H1 (cell line): ENCODE measurements at regions not wholly inside any gene's neighbourhood (a gene's known extent, or its start where the extent isn't known, plus 50 kb on each side); places are given as distances from the start of the nearest gene placed in this dataset.

ENCODE experiments used
- CTCF ChIA-PET: fragments of 300-600 bp; sonication (Branson Sonifier 250); formaldehyde crosslinking; loops from one replicate; lab custom pipeline; 2021; ENCODE audit not compliant: partially characterized antibody; lab: Charles Lee
- POLR2A ChIA-PET: fragments of 300-600 bp; sonication (Branson Sonifier 250); formaldehyde crosslinking; loops from one replicate; lab custom pipeline; 2021; ENCODE audit warnings: inconsistent platforms; ENCODE audit not compliant: partially characterized antibody; lab: Charles Lee
- DNase-seq, 2 experiments: peaks; one replicate each; pipeline versions ENCODE4 v3.0.0 to v3.0.0-alpha.2; 2010 to 2022; ENCODE audit warnings: low spot score in 2 of 2, low read depth in 1 of 2, mixed read lengths in 1 of 2
- FAIRE-seq: peaks from 2 replicates; lab custom pipeline; 2011; peaks lifted over from hg19 to GRCh38; lab: Jason Lieb, UNC
- H2AFZ ChIP-seq: 2 replicates; pipeline ENCODE4 v1.8.1; 2012; ENCODE audit warnings: low read length, inconsistent platforms
- H2AK5ac ChIP-seq: 2 replicates; pipeline ENCODE4 v1.6.1; 2013; ENCODE audit warnings: low read depth, low read length
- H2BK120ac ChIP-seq: replicated peaks from 2 replicates; pipeline ENCODE3; 2013; ENCODE audit warnings: low read depth, low read length, inconsistent platforms
- H2BK12ac ChIP-seq: 2 replicates; pipeline ENCODE4 v1.6.1; 2013; ENCODE audit warnings: low read depth, low read length
- H2BK15ac ChIP-seq: 2 replicates; pipeline ENCODE4 v1.6.1; 2013; ENCODE audit warnings: low read length
- H2BK20ac ChIP-seq: 2 replicates; pipeline ENCODE4 v1.6.1; 2013; ENCODE audit warnings: low read length
- H2BK5ac ChIP-seq: 2 replicates; pipeline ENCODE4 v1.6.1; 2013; ENCODE audit warnings: low read depth, low read length
- H3K14ac ChIP-seq: 2 replicates; pipeline ENCODE4 v1.6.1; 2013; ENCODE audit warnings: inconsistent platforms; ENCODE audit not compliant: insufficient read length
- H3K18ac ChIP-seq: 2 replicates; pipeline ENCODE4 v1.6.1; 2013; ENCODE audit warnings: low read length; ENCODE audit errors: extremely low read depth
- H3K23ac ChIP-seq: 2 replicates; pipeline ENCODE4 v1.6.1; 2013; ENCODE audit warnings: inconsistent platforms; ENCODE audit not compliant: insufficient read length
- H3K23me2 ChIP-seq: 2 replicates; pipeline ENCODE4 v1.6.1; 2013; ENCODE audit warnings: low read depth, low read length
- H3K27ac ChIP-seq: 2 replicates; pipeline ENCODE4 v1.6.1; 2011; ENCODE audit warnings: low read depth, low read length, inconsistent platforms
- H3K27me3 ChIP-seq, 4 experiments: replicated peaks in 1 of 4; 1 replicate in 1 of 4; 2 replicates in 3 of 4; pipeline versions ENCODE4 v1.6.1 to v1.8.1; 2011 to 2013; ENCODE audit warnings: low read length in 3 of 4, mild to moderate bottlenecking in 3 of 4, inconsistent platforms in 2 of 4, mixed read lengths in 2 of 4, moderate library complexity in 1 of 4; ENCODE audit not compliant: control insufficient read depth in 3 of 4, insufficient read depth in 3 of 4; ENCODE audit errors: extremely low read depth in 1 of 4
- H3K36me3 ChIP-seq, 4 experiments: 2 replicates each; pipeline versions ENCODE4 v1.6.1 to v1.8.1; 2011 to 2013; ENCODE audit warnings: mild to moderate bottlenecking in 4 of 4, low read length in 3 of 4, moderate library complexity in 2 of 4, control low read depth in 1 of 4, inconsistent platforms in 1 of 4; ENCODE audit not compliant: insufficient read depth in 4 of 4, control insufficient read depth in 2 of 4
- H3K4ac ChIP-seq: replicated peaks from 2 replicates; pipeline ENCODE3; 2013; ENCODE audit warnings: low read length, low read depth, mixed read lengths, inconsistent platforms; ENCODE audit not compliant: insufficient read length
- H3K4me1 ChIP-seq, 4 experiments: replicated peaks in 1 of 4; 1 replicate in 1 of 4; 2 replicates in 3 of 4; pipeline versions ENCODE4 v1.6.1 to v1.8.1; 2011 to 2013; ENCODE audit warnings: low read length in 3 of 4, inconsistent platforms in 2 of 4, mixed read lengths in 1 of 4; ENCODE audit not compliant: insufficient read depth in 4 of 4, control insufficient read depth in 3 of 4
- H3K4me2 ChIP-seq, 2 experiments: 2 replicates each; pipeline versions ENCODE4 v1.6.1 to v1.8.1; 2011 to 2013; ENCODE audit warnings: low read depth in 2 of 2, low read length in 2 of 2, control low read depth in 1 of 2, inconsistent platforms in 1 of 2, mild to moderate bottlenecking in 1 of 2; ENCODE audit not compliant: insufficient read depth in 1 of 2
- H3K4me3 ChIP-seq, 4 experiments: fragments of 200-600, 300-600 bp in 1 of 4; sonication (generic), shearing (Covaris generic), sonication (Bioruptor Twin) in 1 of 4; 2 replicates each; pipeline versions ENCODE4 v1.5.1 to v1.8.1; 2011 to 2016; ENCODE audit warnings: low read length in 4 of 4, low read depth in 3 of 4, control low read depth in 2 of 4, inconsistent platforms in 2 of 4, mild to moderate bottlenecking in 2 of 4, mixed read lengths in 1 of 4, moderate library complexity in 1 of 4; ENCODE audit not compliant: insufficient read depth in 2 of 4; ENCODE audit errors: extremely low read depth in 1 of 4
- H3K56ac ChIP-seq: replicated peaks from 2 replicates; pipeline ENCODE3; 2013; ENCODE audit warnings: low read depth, mild to moderate bottlenecking, mixed read lengths, low read length, inconsistent platforms; ENCODE audit not compliant: insufficient read length
- H3K79me1 ChIP-seq: 2 replicates; pipeline ENCODE4 v1.6.1; 2013; ENCODE audit warnings: low read depth, low read length, control low read depth
- H3K79me2 ChIP-seq, 2 experiments: 2 replicates each; pipeline versions ENCODE4 v1.6.1 to v1.8.1; 2012 to 2013; ENCODE audit warnings: low read length in 2 of 2, mild to moderate bottlenecking in 2 of 2, inconsistent platforms in 1 of 2; ENCODE audit not compliant: insufficient read depth in 2 of 2, control insufficient read depth in 1 of 2
- H3K9ac ChIP-seq, 4 experiments: replicated peaks in 1 of 4; 1 replicate in 1 of 4; 2 replicates in 3 of 4; pipeline versions ENCODE4 v1.6.1 to v1.8.1; 2011 to 2013; ENCODE audit warnings: low read depth in 3 of 4, low read length in 3 of 4, control low read depth in 2 of 4, mild to moderate bottlenecking in 2 of 4, moderate library complexity in 2 of 4, inconsistent platforms in 1 of 4; ENCODE audit errors: extremely low read depth in 1 of 4
- H3K9me3 ChIP-seq, 2 experiments: 2 replicates each; pipeline versions ENCODE4 v1.6.1 to v1.8.1; 2012 to 2013; ENCODE audit warnings: mild to moderate bottlenecking in 2 of 2, moderate library complexity in 2 of 2, control low read depth in 1 of 2, inconsistent platforms in 1 of 2, low read depth in 1 of 2, low read length in 1 of 2, mixed read lengths in 1 of 2; ENCODE audit not compliant: insufficient read depth in 2 of 2
- H4K20me1 ChIP-seq, 2 experiments: replicated peaks in 1 of 2; 2 replicates each; pipeline versions ENCODE3 to v1.8.1; 2011 to 2013; ENCODE audit warnings: inconsistent platforms in 2 of 2, low read length in 2 of 2, mild to moderate bottlenecking in 1 of 2; ENCODE audit not compliant: insufficient read depth in 2 of 2, control insufficient read depth in 1 of 2
- H4K5ac ChIP-seq: 2 replicates; pipeline ENCODE4 v1.6.1; 2013; ENCODE audit warnings: low read length, low read depth, mixed read lengths, inconsistent platforms; ENCODE audit not compliant: insufficient read length
- H4K8ac ChIP-seq: 2 replicates; pipeline ENCODE4 v1.8.0; 2013; ENCODE audit warnings: mild to moderate bottlenecking, moderate library complexity, low read length, inconsistent platforms; ENCODE audit not compliant: insufficient read depth; ENCODE audit errors: extremely low read depth
- H4K91ac ChIP-seq: replicated peaks from 2 replicates; pipeline ENCODE3; 2013; ENCODE audit warnings: low read length, mixed read lengths, inconsistent platforms; ENCODE audit not compliant: insufficient read length
- BCL11A ChIP-seq, 2 experiments: IDR thresholded peaks; one replicate each; pipeline ENCODE4 v1.6.1; 2011; ENCODE audit warnings: low read depth in 2 of 2, low read length in 2 of 2, mild to moderate bottlenecking in 2 of 2
- CTBP2 ChIP-seq: IDR thresholded peaks from 2 replicates; pipeline ENCODE4 v1.7.0; 2011; ENCODE audit warnings: borderline replicate concordance, mild to moderate bottlenecking, moderate library complexity, mixed read lengths, low read length; ENCODE audit not compliant: insufficient read depth, insufficient read length
- KDM4A ChIP-seq: IDR thresholded peaks from one replicate; pipeline ENCODE4 v1.7.1; 2012; ENCODE audit warnings: low read depth, mild to moderate bottlenecking, moderate library complexity, low read length, inconsistent platforms; ENCODE audit not compliant: severe bottlenecking
- KDM5A ChIP-seq: fragments of 200-600 bp; IDR thresholded peaks from 2 replicates; pipeline ENCODE4 v1.7.1; 2012; ENCODE audit warnings: mild to moderate bottlenecking, low read length, inconsistent platforms, mixed read lengths
- NRF1 ChIP-seq: IDR thresholded peaks from 2 replicates; pipeline ENCODE4 v1.6.1; 2011; ENCODE audit warnings: mild to moderate bottlenecking, low read depth, low read length, improper control_type of control experiment
- POU5F1 ChIP-seq: IDR thresholded peaks from 2 replicates; pipeline ENCODE4 v1.6.1; 2011; ENCODE audit warnings: low read depth, mild to moderate bottlenecking, low read length, moderate library complexity
- RAD21 ChIP-seq, 2 experiments: IDR thresholded peaks in 1 of 2; conservative IDR thresholded peaks in 1 of 2; 2 replicates each; pipeline ENCODE4 v1.6.1; 2011; ENCODE audit warnings: low read depth in 2 of 2, low read length in 2 of 2, improper control_type of control experiment in 1 of 2, inconsistent platforms in 1 of 2, mild to moderate bottlenecking in 1 of 2, moderate library complexity in 1 of 2
- SIRT6 ChIP-seq: IDR thresholded peaks from one replicate; pipeline ENCODE4 v1.7.1; 2012; ENCODE audit warnings: low read length, inconsistent platforms
- SIX5 ChIP-seq: IDR thresholded peaks from 2 replicates; pipeline ENCODE4 v1.6.1; 2011; ENCODE audit warnings: mild to moderate bottlenecking, low read depth, low read length
- SUZ12 ChIP-seq: fragments of 200-600 bp; sonication (generic); IDR thresholded peaks from 2 replicates; pipeline ENCODE4 v1.6.1; 2012; ENCODE audit warnings: mild to moderate bottlenecking, inconsistent platforms, low read length, moderate library complexity, mixed read lengths
- YY1 ChIP-seq: IDR thresholded peaks from 2 replicates; pipeline ENCODE4 v1.6.1; 2011; ENCODE audit warnings: low read depth, mild to moderate bottlenecking, low read length
- WGBS, 2 experiments: shearing (Covaris generic) in 1 of 2; methylation state at CpG; one replicate each; pipeline versions ENCODE4 v1.1.6 to v1.1.7; 2013 to 2015; ENCODE audit warnings: low lambda C conversion rate in 2 of 2, mixed read lengths in 2 of 2, inconsistent platforms in 1 of 2, low coverage in 1 of 2, missing lambda C conversion rate in 1 of 2; ENCODE audit not compliant: insufficient replicate concordance in 2 of 2, insufficient coverage in 1 of 2, insufficient read length in 1 of 2; ENCODE audit errors: extremely low coverage in 1 of 2, missing lambda C conversion rate in 1 of 2; 5-methylcytosine and 5-hydroxymethylcytosine counted together
- TF ChIP-seq, protein P1 (sequence below): IDR thresholded peaks from 2 replicates; pipeline ENCODE4 v1.6.1; 2012; ENCODE audit warnings: inconsistent platforms
- TF ChIP-seq, protein P2 (sequence below): IDR thresholded peaks from 2 replicates; pipeline ENCODE4 v1.6.1; 2012; ENCODE audit warnings: low read length, inconsistent platforms

DNA sequence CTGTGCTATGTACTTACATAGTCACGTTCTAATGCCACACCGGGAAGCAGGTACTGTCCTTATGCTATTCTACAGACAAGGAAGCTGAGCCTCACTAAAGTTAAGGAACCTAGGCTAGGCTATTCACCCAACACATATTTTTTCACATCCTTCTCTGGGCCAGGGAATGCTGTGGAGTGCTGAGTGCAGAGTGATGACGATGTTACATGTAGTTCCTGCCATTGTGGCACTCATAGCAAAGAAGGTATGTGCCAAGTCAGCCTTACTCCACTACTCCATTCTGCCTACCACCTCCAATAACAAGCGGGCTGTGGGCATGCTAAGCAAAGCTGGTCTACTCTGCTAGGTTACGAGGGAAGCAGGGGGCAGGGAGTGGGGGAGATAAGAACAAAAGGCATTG lies 69.8 kb upstream of the SLC25A26 start:
- no peak overlapping the region for H3K9ac ChIP-seq
- H2BK12ac ChIP-seq: no peak overlapping the region
- H3K79me1 ChIP-seq: no peaks in the 10 kb centered on the region
- H2BK120ac ChIP-seq: no peak overlapping the region
- H4K91ac ChIP-seq: no peak overlapping the region
- no peak overlapping the region for H2BK5ac ChIP-seq
- CTCF ChIA-PET: interaction anchor here (0.6 to 4.2 kb wide), 4 partner anchors 12 to 981 kb away, joined by 3 to 16 read pairs (median 6); no protein-coding TSS in a partner anchor
- no peak overlapping the region for H2AFZ ChIP-seq
- H3K18ac ChIP-seq: no peak overlapping the region
- no peaks in the 10 kb centered on the region for H3K79me2 ChIP-seq
- no peak overlapping the region for H3K4me3 ChIP-seq
- no peak overlapping the region for H2BK15ac ChIP-seq
- WGBS, 2 experiments: 87% methylated on average over 5 of the region's 5 CpGs; no CpG with 5 or more reads in 1 of the 2 experiments
- no peak overlapping the region for H3K56ac ChIP-seq
- H3K9me3 ChIP-seq: no peaks in the 10 kb centered on the region
- DNase-seq (no peak), FAIRE-seq (no peak)
- H3K4me2 ChIP-seq: no peak overlapping the region
- no peaks in the 10 kb centered on the region for H3K27me3 ChIP-seq
- H2BK20ac ChIP-seq: no peak overlapping the region
- no peak overlapping the region for H3K14ac ChIP-seq
- H3K27ac ChIP-seq: no peak overlapping the region
- no peaks in the 10 kb centered on the region for H4K20me1 ChIP-seq
- no peaks in the 10 kb centered on the region; a peak in 1 of 8 replicates for H3K36me3 ChIP-seq
- no peak overlapping the region for H3K4ac ChIP-seq
- no peaks in the 10 kb centered on the region for H3K23me2 ChIP-seq
- no peak overlapping the region for H3K23ac ChIP-seq
- H4K5ac ChIP-seq: no peak overlapping the region
- H4K8ac ChIP-seq: no peak overlapping the region
- POLR2A ChIA-PET: interaction anchor here (0.8 kb wide), 1 partner anchor 13 kb away, joined by 3 read pairs; no protein-coding TSS in a partner anchor
- H3K4me1 ChIP-seq: peaks cover 0 to 10% (median 2%) of the 10 kb centered on the region in 4 experiments; a peak in 2 of 7 replicates
- H2AK5ac ChIP-seq: no peak overlapping the region
- TF ChIP-seq YY1 (no peak), SUZ12 (no peak), CTBP2 (no peak), NRF1 (no peak), RAD21 (IDR thresholded peaks at IDR 0.05 in 1 of 2, conservative IDR thresholded peaks at IDR 0.05 in 1 of 2; ENCODE audit: low read depth in 2 of 2, low read length in 2 of 2) (no peak), BCL11A (IDR thresholded peaks at IDR 0.05; ENCODE audit: low read depth in 2 of 2, low read length in 2 of 2) (no peak), SIRT6 (no peak), POU5F1 (no peak), KDM4A (no peak), SIX5 (no peak), KDM5A (no peak)
- TF ChIP-seq, protein P1, sequence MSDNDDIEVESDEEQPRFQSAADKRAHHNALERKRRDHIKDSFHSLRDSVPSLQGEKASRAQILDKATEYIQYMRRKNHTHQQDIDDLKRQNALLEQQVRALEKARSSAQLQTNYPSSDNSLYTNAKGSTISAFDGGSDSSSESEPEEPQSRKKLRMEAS: no peak
- TF ChIP-seq, protein P2, sequence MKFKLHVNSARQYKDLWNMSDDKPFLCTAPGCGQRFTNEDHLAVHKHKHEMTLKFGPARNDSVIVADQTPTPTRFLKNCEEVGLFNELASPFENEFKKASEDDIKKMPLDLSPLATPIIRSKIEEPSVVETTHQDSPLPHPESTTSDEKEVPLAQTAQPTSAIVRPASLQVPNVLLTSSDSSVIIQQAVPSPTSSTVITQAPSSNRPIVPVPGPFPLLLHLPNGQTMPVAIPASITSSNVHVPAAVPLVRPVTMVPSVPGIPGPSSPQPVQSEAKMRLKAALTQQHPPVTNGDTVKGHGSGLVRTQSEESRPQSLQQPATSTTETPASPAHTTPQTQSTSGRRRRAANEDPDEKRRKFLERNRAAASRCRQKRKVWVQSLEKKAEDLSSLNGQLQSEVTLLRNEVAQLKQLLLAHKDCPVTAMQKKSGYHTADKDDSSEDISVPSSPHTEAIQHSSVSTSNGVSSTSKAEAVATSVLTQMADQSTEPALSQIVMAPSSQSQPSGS: no peak
